HG02973 (cell line): ENCODE measurements at regions not wholly inside any gene's neighbourhood (a gene's known extent, or its start where the extent isn't known, plus 50 kb on each side); places are given as distances from the start of the nearest gene placed in this dataset.

Experiments
- ATAC-seq: cut with Tn5 transposase; IDR thresholded peaks from one replicate; pipeline ENCODE4 v1.9.1; 2021; ENCODE audit warnings: moderate library complexity; ENCODE audit not compliant: unreplicated experiment

- ATAC-seq = no peak
These were observed 72.6 kb upstream of the RORA start for GRCh38 chr15:61301701-61302100.

- ATAC-seq = no peak
These were observed 70.1 kb upstream of the RORA start for GRCh38 chr15:61299075-61299763.

GRCh38 chr15:61295239-61295638, 66.1 kb upstream of the RORA start:
- no peak for ATAC-seq

- ATAC-seq = no peak
These were observed 53.6 kb upstream of the RORA start for GRCh38 chr15:61282661-61283060.

- no peak for ATAC-seq
These were observed 52.2 kb upstream of the RORA start for GRCh38 chr15:61281328-61281727.
